ENCODE measurements at regions not wholly inside any gene's neighbourhood (a gene's known extent, or its start where the extent isn't known, plus 50 kb on each side); places are given as distances from the start of the nearest gene placed in this dataset.

- no peak for TF ChIP-seq ZBTB11 (CRISPR knock-in tag; IDR thresholded peaks at IDR 0.05)
- no peak for TF ChIP-seq E4F1 (IDR thresholded peaks at IDR 0.05; ENCODE audit: borderline replicate concordance, partially characterized antibody)
- no peak for TF ChIP-seq YY1 (IDR thresholded peaks at IDR 0.05; ENCODE audit: low read depth, low read length)
- TF ChIP-seq RB1 (IDR thresholded peaks at IDR 0.05; ENCODE audit: borderline replicate concordance): no peak
- TF ChIP-seq NR2C2 (IDR thresholded peaks at IDR 0.05; ENCODE audit: borderline replicate concordance, control insufficient read depth, insufficient read length, low read depth): no peak
- TF ChIP-seq BACH1 (IDR thresholded peaks at IDR 0.05; ENCODE audit: borderline replicate concordance): no peak
- TF ChIP-seq PBX3 (IDR thresholded peaks at IDR 0.05; ENCODE audit: insufficient replicate concordance, low read depth, low read length): no peak
- no peak for TF ChIP-seq ZBTB4 (CRISPR knock-in tag; IDR thresholded peaks at IDR 0.05)
- no peak for TF ChIP-seq POLR2AphosphoS5 (IDR thresholded peaks at IDR 0.05; ENCODE audit: low read length)
These were observed 667.3 kb upstream of the PRKX start (continued) for GRCh38 chrX:4380710-4381109.

All from GM12878 (cell line).